ENCODE measurements at regions not wholly inside any gene's neighbourhood (a gene's known extent, or its start where the extent isn't known, plus 50 kb on each side); places are given as distances from the start of the nearest gene placed in this dataset.

DNA sequence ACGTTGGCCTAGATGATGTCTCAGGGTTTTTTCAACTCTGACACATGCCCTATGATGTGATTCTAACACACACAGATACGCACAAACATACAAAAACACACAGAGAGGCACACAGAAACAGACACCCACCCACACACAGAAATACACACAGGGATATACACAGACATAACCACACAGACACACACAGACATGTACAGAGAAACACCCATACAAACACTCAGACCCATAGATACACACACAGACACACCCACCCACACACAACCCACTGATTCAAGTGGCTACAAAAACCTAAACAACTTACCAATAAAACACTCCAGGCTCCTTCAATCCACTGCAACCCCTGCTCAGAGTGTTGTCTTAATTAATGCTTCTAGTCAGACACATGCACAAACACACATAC, 244.6 kb upstream of the CCL2 start:
- no peaks in the 10 kb centered on the region for H3K4me1 ChIP-seq (ENCODE audit: insufficient read depth, low read length, severe bottlenecking)
- H2AFZ ChIP-seq (ENCODE audit: low read length): no peak overlapping the region
- no peak overlapping the region for H3K4me3 ChIP-seq (ENCODE audit: low read depth, low read length, poor library complexity, severe bottlenecking)
- H3K4me2 ChIP-seq (ENCODE audit: low read length): no peak overlapping the region
- no peaks in the 10 kb centered on the region for H3K9me3 ChIP-seq (ENCODE audit: low read length)
- H3K27me3 ChIP-seq (ENCODE audit: insufficient read depth, low read length): no peaks in the 10 kb centered on the region
- no peaks in the 10 kb centered on the region for H3F3A ChIP-seq (ENCODE audit: insufficient read depth, low read length)
- H3K9ac ChIP-seq (ENCODE audit: low read length): no peak overlapping the region
- H3K27ac ChIP-seq (ENCODE audit: low read depth, low read length, poor library complexity, severe bottlenecking): no peak overlapping the region
- H3K9me2 ChIP-seq (ENCODE audit: low read depth, low read length): no peaks in the 10 kb centered on the region
- no peaks in the 10 kb centered on the region for H3K36me3 ChIP-seq (ENCODE audit: insufficient read depth, low read length)
- no peaks in the 10 kb centered on the region for H4K20me1 ChIP-seq (ENCODE audit: insufficient read depth, low read length)
- H3K79me2 ChIP-seq (ENCODE audit: insufficient read depth, low read length): no peaks in the 10 kb centered on the region
- TF ChIP-seq, protein P1, sequence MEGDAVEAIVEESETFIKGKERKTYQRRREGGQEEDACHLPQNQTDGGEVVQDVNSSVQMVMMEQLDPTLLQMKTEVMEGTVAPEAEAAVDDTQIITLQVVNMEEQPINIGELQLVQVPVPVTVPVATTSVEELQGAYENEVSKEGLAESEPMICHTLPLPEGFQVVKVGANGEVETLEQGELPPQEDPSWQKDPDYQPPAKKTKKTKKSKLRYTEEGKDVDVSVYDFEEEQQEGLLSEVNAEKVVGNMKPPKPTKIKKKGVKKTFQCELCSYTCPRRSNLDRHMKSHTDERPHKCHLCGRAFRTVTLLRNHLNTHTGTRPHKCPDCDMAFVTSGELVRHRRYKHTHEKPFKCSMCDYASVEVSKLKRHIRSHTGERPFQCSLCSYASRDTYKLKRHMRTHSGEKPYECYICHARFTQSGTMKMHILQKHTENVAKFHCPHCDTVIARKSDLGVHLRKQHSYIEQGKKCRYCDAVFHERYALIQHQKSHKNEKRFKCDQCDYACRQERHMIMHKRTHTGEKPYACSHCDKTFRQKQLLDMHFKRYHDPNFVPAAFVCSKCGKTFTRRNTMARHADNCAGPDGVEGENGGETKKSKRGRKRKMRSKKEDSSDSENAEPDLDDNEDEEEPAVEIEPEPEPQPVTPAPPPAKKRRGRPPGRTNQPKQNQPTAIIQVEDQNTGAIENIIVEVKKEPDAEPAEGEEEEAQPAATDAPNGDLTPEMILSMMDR (IDR thresholded peaks at IDR 0.05; ENCODE audit: low read length): no peak
- no peak for TF ChIP-seq EZH2 (IDR thresholded peaks at IDR 0.05; ENCODE audit: borderline replicate concordance, low read length)

DNA sequence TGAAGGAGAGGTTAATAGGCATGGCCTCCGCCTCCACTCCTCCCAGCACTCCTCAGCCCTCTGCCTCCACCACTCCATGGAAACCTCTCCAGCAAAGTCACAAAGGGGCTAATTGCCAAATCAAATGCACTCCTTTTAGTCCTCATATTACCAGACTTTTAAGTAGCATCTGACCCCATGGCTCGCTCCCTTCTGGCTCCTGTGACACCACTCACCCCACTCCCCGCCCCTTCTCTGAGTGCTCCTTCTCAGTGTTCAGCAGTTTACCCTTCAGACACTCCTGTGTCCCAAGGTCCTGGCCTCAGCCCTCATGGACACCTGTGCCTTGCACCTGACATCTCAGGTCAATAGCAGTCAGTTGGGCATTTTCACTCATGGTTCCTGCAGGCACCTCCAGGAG, 243.5 kb upstream of the CCL2 start:
- no peaks in the 10 kb centered on the region for H3K36me3 ChIP-seq (ENCODE audit: insufficient read depth, low read length)
- TF ChIP-seq EZH2 (IDR thresholded peaks at IDR 0.05; ENCODE audit: borderline replicate concordance, low read length): no peak
- H3K4me2 ChIP-seq (ENCODE audit: low read length): no peak overlapping the region
- H4K20me1 ChIP-seq (ENCODE audit: insufficient read depth, low read length): no peaks in the 10 kb centered on the region
- H3K9ac ChIP-seq (ENCODE audit: low read length): no peak overlapping the region
- no peaks in the 10 kb centered on the region for H3K79me2 ChIP-seq (ENCODE audit: insufficient read depth, low read length)
- H3K9me3 ChIP-seq (ENCODE audit: low read length): no peaks in the 10 kb centered on the region
- no peaks in the 10 kb centered on the region for H3F3A ChIP-seq (ENCODE audit: insufficient read depth, low read length)
- no peak overlapping the region for H3K4me3 ChIP-seq (ENCODE audit: low read depth, low read length, poor library complexity, severe bottlenecking)
- no peaks in the 10 kb centered on the region for H3K27me3 ChIP-seq (ENCODE audit: insufficient read depth, low read length)
- no peak overlapping the region for H3K27ac ChIP-seq (ENCODE audit: low read depth, low read length, poor library complexity, severe bottlenecking)
- H3K9me2 ChIP-seq (ENCODE audit: low read depth, low read length): no peaks in the 10 kb centered on the region
- H3K4me1 ChIP-seq (ENCODE audit: insufficient read depth, low read length, severe bottlenecking): no peaks in the 10 kb centered on the region
- H2AFZ ChIP-seq (ENCODE audit: low read length): no peak overlapping the region

DNA sequence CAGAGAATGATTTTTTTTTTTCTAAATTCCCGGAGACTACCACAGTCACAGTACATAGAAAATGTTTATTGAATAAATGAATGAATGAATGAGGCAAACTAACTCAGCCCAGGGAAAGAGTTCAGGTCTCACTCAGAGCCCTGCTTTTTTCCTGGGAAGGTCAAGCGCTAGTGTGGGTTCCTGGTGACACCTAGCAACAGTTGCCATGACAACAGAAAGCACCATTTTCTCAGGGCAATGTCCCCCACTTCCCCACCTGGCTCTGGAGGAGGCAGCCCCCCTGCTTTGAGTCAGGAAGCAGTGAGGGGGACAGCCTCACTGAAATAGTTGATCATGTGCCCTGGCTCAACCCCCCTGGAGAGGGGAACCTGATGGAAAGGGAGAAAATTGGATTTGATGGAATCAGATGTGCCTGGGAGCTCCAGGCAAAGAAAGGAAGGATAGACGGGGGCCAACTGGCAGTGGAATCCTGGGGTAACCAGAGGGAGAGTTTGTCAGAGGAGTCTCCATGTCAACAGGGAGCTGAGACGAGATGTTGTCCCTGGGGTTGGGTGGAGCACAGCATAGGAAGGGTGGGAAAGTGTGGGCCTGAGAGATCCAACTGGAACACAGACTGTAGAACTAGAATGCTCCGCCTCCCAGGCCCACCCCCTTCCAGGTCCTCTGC, 242.2 kb upstream of the CCL2 start:
- H2AFZ ChIP-seq (ENCODE audit: low read length): no peak overlapping the region
- no peaks in the 10 kb centered on the region for H3K79me2 ChIP-seq (ENCODE audit: insufficient read depth, low read length)
- no peaks in the 10 kb centered on the region for H3K4me1 ChIP-seq (ENCODE audit: insufficient read depth, low read length, severe bottlenecking)
- H3K27ac ChIP-seq (ENCODE audit: low read depth, low read length, poor library complexity, severe bottlenecking): no peak overlapping the region
- TF ChIP-seq, protein P1 (IDR thresholded peaks at IDR 0.05; ENCODE audit: low read length): no peak
- no peak for TF ChIP-seq EZH2 (IDR thresholded peaks at IDR 0.05; ENCODE audit: borderline replicate concordance, low read length)
- no peaks in the 10 kb centered on the region for H3K27me3 ChIP-seq (ENCODE audit: insufficient read depth, low read length)
- no peak overlapping the region for H3K4me3 ChIP-seq (ENCODE audit: low read depth, low read length, poor library complexity, severe bottlenecking)
- no peaks in the 10 kb centered on the region for H3K9me3 ChIP-seq (ENCODE audit: low read length)
- no peaks in the 10 kb centered on the region for H3K36me3 ChIP-seq (ENCODE audit: insufficient read depth, low read length)
- H3K9ac ChIP-seq (ENCODE audit: low read length): no peak overlapping the region
- H3K4me2 ChIP-seq (ENCODE audit: low read length): no peak overlapping the region
- no peaks in the 10 kb centered on the region for H3F3A ChIP-seq (ENCODE audit: insufficient read depth, low read length)
- H4K20me1 ChIP-seq (ENCODE audit: insufficient read depth, low read length): no peaks in the 10 kb centered on the region
- no peaks in the 10 kb centered on the region for H3K9me2 ChIP-seq (ENCODE audit: low read depth, low read length)

DNA sequence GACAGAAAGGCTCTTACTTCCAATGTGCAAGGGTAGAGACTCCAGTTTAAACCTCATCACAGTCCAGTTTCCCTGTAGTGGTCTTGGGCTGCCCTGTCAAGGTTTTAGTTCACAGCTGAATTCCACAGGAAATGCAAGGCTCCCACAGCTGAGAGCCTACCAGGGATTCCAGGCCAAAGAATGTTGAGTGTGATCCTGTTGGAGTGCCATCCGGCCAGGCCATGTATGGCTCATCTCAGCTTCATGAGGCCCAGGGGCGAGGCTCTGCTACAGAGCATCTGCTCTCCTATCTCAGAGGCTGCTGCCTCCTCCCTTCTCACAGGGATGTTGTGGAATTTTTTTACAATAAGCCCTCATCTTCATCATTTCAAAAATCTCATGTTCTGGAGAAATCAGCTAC, 239.8 kb upstream of the CCL2 start:
- no peak overlapping the region for H3K4me2 ChIP-seq (ENCODE audit: low read length)
- H2AFZ ChIP-seq (ENCODE audit: low read length): no peak overlapping the region
- no peaks in the 10 kb centered on the region for H4K20me1 ChIP-seq (ENCODE audit: insufficient read depth, low read length)
- no peak overlapping the region for H3K4me3 ChIP-seq (ENCODE audit: low read depth, low read length, poor library complexity, severe bottlenecking)
- H3F3A ChIP-seq (ENCODE audit: insufficient read depth, low read length): no peaks in the 10 kb centered on the region
- no peaks in the 10 kb centered on the region for H3K27me3 ChIP-seq (ENCODE audit: insufficient read depth, low read length)
- no peaks in the 10 kb centered on the region for H3K36me3 ChIP-seq (ENCODE audit: insufficient read depth, low read length)
- TF ChIP-seq, protein P1 (IDR thresholded peaks at IDR 0.05; ENCODE audit: low read length): no peak
- no peak for TF ChIP-seq EZH2 (IDR thresholded peaks at IDR 0.05; ENCODE audit: borderline replicate concordance, low read length)
- H3K27ac ChIP-seq (ENCODE audit: low read depth, low read length, poor library complexity, severe bottlenecking): no peak overlapping the region
- H3K9me2 ChIP-seq (ENCODE audit: low read depth, low read length): no peaks in the 10 kb centered on the region
- no peaks in the 10 kb centered on the region for H3K4me1 ChIP-seq (ENCODE audit: insufficient read depth, low read length, severe bottlenecking)
- no peak overlapping the region for H3K9ac ChIP-seq (ENCODE audit: low read length)
- H3K79me2 ChIP-seq (ENCODE audit: insufficient read depth, low read length): no peaks in the 10 kb centered on the region
- no peaks in the 10 kb centered on the region for H3K9me3 ChIP-seq (ENCODE audit: low read length)
